ENCODE measurements at regions not wholly inside any gene's neighbourhood (a gene's known extent, or its start where the extent isn't known, plus 50 kb on each side); places are given as distances from the start of the nearest gene placed in this dataset.

DNA sequence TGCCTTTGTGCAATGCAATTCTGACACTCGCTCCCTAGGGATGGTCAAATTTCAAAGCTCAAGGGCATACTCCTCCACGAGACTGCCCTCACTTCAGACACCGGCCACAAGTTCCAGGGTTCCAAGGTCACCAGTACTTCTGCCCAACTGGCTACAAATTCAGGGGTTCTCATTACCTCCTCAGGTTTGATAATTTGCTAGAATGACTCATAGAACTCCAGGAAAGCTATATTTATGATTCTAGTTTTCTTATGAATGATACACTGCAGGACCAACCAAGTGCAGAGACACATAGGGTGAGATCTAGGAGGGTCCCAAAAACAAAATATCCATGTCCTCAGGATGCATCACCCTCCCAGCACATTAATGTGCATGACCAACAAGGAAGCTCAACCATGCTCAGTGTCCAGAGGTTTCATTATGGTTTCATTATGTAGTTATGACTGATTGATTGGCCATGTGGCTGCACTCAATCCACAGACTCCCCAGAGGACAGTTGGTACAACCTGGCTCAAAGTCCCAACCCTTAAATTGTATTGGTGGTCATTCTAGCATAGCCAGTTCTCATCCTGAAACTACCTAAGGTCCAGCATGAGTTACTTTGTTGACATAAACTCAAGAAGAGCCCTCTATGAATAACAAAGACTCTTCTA is 170.4 kb upstream of the LRRN1 start:
- DNase-seq: no peak

DNA sequence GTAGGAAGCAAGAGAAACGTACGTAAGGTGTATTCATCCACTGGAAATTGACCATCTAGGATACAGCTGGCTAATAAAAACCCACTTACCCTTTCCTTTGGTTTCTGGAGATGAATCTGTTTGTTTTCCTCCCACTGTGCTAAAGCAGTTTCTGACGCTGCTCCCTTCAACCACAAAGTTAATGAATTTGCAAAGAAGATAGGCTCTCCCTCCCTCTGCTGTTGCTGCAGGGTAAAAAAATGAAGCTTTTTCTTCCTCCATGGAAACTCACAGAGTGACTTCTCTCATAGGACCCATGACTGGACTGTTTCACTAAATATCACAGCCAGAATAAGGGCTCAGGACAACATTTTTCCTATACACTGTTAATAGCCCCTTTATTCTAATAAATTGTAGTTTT is 172.1 kb upstream of the LRRN1 start:
- DNase-seq: no peak

DNA sequence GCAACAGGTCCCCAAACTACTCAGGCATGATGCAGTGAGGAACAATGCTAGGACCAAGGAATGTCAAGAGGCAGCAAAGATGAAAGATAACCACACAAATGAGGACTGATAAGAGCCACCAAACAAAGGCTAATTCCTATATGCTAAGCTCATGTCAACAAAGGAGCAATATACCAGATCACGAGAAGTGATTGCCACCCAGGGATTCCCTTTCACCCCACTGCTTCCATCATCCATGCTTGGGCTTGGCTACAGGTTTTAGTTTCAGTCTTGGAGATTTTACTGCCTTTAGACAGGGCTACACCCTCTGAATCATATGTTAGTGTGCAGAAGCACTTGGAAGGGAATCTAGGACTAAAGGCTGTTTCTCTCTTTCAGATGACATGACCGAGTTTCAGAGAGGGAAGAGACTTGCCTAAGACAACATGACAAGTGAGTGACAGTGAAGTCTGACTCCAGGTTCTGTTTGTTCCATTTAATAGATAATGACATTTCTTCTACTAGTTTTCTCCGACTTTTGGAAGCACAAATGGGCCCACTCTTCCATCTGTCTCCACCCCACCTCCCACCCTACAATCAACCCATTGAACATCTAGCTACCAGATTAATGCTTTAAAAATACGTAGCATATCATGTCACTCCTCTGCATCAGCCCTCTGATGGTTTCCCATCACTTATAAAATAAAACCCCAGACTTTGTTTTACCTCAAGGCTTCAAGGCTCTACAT is 173.5 kb upstream of the LRRN1 start:
- no peak for DNase-seq

DNA sequence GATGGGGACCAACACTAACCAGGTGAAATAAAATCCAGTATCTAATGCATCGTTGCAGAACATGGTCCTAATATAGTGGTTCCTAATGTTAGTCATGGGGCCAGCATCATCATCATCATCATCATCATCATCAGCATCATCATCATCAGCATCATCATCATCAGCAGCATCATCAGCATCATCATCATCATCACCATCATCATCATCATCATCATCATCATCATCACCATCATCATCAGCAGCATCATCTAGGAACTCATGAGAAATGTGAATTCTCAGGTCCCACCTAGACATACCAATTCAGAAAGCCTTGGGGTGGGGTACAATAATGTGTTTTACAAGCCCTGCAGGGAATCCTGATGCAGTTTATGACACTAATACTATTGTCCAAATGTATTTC is 179.4 kb upstream of the LRRN1 start:
- DNase-seq: no peak

- no peak for DNase-seq
Observed at GRCh38 chr3:3618623-3619022, 180.6 kb upstream of the LRRN1 start.

GRCh38 chr3:3615533-3615932 is 183.7 kb upstream of the LRRN1 start:
- no peak for DNase-seq

GRCh38 chr3:3610581-3611298 is 188.5 kb upstream of the LRRN1 start:
- no peak for DNase-seq

DNA sequence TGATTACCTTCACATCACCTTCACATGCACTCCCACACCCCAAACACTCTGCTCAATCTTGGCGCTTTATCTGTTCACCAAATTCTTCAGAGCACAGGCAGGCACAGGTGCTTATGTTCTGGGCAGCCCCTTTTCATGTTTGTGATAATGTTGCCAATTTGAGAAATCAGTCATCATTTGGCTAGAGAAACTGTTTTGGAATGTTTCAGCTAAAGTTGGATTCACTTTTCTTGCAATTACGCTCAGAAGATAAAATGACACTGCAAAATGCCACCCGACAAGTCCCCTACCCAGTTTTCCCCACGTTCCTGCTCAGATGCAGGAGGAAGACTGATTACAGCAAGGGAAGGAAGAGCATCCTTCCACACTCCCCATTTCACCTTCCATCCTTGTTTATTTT is 192.9 kb upstream of the LRRN1 start:
- no peak for DNase-seq

GRCh38 chr3:3605226-3605625 is 194.0 kb upstream of the LRRN1 start:
- DNase-seq: no peak

- no peak for DNase-seq
Observed at GRCh38 chr3:3603351-3603750, 195.9 kb upstream of the LRRN1 start.

GRCh38 chr3:3600665-3601340 is 198.4 kb upstream of the LRRN1 start:
- no peak for DNase-seq

DNA sequence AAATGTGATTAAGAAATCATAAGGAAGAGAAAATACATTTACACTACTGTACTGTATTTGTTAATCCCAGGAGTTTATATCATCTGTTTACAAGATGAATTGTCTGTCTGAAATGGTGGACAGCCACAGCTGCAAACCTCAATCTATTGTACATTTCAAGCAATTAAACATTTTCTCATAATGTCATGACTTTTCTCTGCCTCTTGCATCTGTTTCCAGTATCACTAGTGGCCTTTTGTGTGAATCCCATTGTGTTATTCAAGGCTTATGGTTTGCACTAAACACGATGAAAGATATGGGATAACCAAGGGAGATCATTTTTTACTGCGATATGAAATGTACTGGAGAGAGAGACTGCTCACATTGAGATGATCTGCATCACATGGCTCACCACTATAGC is 200.2 kb upstream of the LRRN1 start:
- no peak for DNase-seq

DNA sequence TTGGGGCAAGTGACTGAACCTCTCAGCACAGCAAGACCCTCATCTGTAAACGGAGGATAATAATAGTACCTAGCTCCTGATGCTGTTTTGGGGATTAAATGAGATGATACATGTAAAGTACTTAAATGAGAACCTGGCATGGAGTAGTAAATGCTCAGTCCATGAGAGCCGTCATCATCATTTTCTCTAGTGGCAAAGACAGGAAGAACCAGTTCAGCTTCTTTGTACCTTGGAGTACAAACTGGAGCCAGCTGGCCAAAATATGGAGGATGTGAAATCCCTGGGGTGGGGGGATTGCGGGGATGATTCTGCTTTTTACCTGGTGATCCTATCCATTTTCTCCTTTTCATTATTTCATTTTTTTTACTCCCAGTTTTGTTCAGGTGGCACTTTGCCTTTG is 204.2 kb upstream of the LRRN1 start:
- DNase-seq: no peak

GRCh38 chr3:3589715-3590130 is 209.5 kb upstream of the LRRN1 start:
- DNase-seq: no peak

DNA sequence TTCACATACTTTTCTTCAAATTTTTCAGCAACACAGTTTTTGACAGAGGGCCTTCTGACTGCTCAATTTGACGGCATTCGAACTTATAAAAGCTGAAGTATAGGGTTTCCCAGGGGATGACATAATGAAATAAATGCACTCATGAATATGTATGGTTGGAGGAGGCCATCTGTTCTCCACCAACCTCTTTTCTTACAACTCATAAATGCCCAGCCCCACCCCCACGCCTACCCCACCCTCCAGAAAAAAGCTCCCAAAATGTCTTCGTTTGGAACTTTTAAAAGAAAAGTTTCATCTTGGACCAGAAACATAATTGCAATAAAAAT is 211.6 kb upstream of the LRRN1 start:
- DNase-seq: no peak

GRCh38 chr3:3586843-3587646 is 212.2 kb upstream of the LRRN1 start:
- no peak for DNase-seq

GRCh38 chr3:3586336-3586735 is 212.9 kb upstream of the LRRN1 start:
- DNase-seq: no peak

DNA sequence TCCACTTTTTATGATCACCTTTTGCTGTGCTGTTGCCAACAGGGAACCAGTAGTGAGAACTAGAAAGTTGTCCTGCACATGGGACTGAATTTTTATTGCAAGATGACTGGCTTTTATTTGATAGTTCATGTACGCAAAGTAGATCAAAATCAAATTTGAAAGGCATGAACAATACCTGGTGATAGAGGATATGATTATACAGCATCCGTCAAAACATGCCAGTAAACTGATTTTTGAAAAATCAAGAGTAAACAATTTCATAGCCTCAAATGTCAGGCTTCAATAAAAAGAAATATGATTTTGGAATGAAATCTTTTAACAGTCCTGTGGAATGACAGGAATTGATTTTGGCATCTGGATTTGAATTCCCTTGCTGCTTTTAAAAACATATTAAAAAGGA is 219.6 kb upstream of the LRRN1 start:
- DNase-seq: no peak

DNA sequence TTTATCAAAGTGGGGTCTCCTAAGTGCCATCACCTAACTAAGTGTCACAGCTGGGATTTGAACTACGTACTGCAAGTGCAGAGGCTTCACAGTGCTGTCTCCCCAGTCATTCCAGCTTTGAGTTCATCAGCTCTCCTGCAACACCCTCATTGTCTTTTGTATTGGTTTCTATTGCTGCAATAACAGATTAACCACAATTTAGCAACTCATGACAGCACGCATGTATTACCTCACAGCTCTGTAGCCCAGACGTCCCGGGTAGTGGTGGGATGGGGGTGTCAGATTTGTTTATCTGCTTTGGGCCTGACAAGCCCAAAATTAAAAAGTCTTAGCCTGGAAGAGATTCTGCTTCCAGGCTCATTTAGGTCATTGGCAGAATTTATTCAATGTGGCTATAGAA is 220.5 kb upstream of the LRRN1 start:
- DNase-seq: no peak

DNA sequence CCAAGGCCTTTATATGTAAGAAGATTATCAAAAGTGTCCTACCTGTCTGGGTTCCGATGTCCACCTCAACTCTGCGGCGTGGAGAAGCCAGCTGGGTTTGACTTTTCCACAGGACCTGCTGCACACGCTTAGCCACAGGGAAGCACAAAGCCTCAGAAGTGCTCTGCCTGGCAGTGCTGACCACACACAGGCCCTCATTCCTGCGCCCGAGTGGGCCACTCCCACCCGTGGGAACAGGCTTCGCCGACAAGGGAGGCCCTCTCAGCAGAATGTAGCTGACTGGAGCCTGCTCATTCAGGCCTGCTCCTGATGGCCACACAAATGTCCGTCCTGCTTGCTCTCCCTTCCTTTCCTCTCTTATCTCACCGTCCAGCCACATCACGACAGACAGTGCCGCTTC is 221.4 kb upstream of the LRRN1 start:
- DNase-seq: no peak

- DNase-seq: no peak
Observed at GRCh38 chr3:3573341-3573740, 225.9 kb upstream of the LRRN1 start.

- DNase-seq: no peak
Observed at GRCh38 chr3:3560591-3561311, 238.5 kb upstream of the LRRN1 start.
